ENCODE measurements at regions not wholly inside any gene's neighbourhood (a gene's known extent, or its start where the extent isn't known, plus 50 kb on each side); places are given as distances from the start of the nearest gene placed in this dataset.
"Not testable (repeated sequence)": the region's sequence is repeated elsewhere in the genome, so short reads cannot be mapped to it uniquely, and the experiment has no call there.

GRCh38 chr4:187065806-187066205 lies 342.1 kb upstream of the FAT1 start:
- no peak for DNase-seq

GRCh38 chr4:187069398-187069797 lies 345.7 kb upstream of the FAT1 start:
- H3K4me3 Mint-ChIP-seq: no peak overlapping the region
- ATAC-seq (no peak), DNase-seq (no peak)
- H3K9me3 Mint-ChIP-seq: no peaks in the 10 kb centered on the region
- no peaks in the 10 kb centered on the region for H3K36me3 Mint-ChIP-seq (ENCODE audit: insufficient read depth)
- H3K27me3 Mint-ChIP-seq (ENCODE audit: low read depth): no peaks in the 10 kb centered on the region
- no peaks in the 10 kb centered on the region for H3K4me1 Mint-ChIP-seq (ENCODE audit: low read depth)

More at GRCh38 chr4:187065806-187066205, 342.1 kb upstream of the FAT1 start:
- no peak for ATAC-seq
- Mint-ChIP-seq H3K9me3 (no peaks in the 10 kb centered on the region), H3K4me3 (no peak overlapping the region), H3K36me3 (ENCODE audit: insufficient read depth) (no peaks in the 10 kb centered on the region), H3K27me3 (ENCODE audit: low read depth) (no peaks in the 10 kb centered on the region), H3K4me1 (ENCODE audit: low read depth) (no peaks in the 10 kb centered on the region)

GRCh38 chr4:187070158-187070557 lies 346.5 kb upstream of the FAT1 start:
- Mint-ChIP-seq H3K27me3 (ENCODE audit: low read depth) (no peaks in the 10 kb centered on the region), H3K4me1 (ENCODE audit: low read depth) (no peaks in the 10 kb centered on the region), H3K36me3 (ENCODE audit: insufficient read depth) (no peaks in the 10 kb centered on the region), H3K9me3 (peaks cover under 1% of the 10 kb centered on the region), H3K4me3 (no peak overlapping the region)
- ATAC-seq (no peak), DNase-seq (no peak)

GRCh38 chr4:187070740-187071139 lies 347.1 kb upstream of the FAT1 start:
- no peaks in the 10 kb centered on the region for H3K36me3 Mint-ChIP-seq (ENCODE audit: insufficient read depth)
- DNase-seq: no peak

GRCh38 chr4:187071946-187072600 lies 348.4 kb upstream of the FAT1 start:
- no peak overlapping the region for H3K4me3 Mint-ChIP-seq
- DNase-seq (no peak), ATAC-seq (no peak)
- no peaks in the 10 kb centered on the region for H3K4me1 Mint-ChIP-seq (ENCODE audit: low read depth)
- peaks cover 5% of the 10 kb centered on the region for H3K9me3 Mint-ChIP-seq
- no peaks in the 10 kb centered on the region for H3K27me3 Mint-ChIP-seq (ENCODE audit: low read depth)
- no peaks in the 10 kb centered on the region for H3K36me3 Mint-ChIP-seq (ENCODE audit: insufficient read depth)

More at GRCh38 chr4:187070740-187071139, 347.1 kb upstream of the FAT1 start:
- no peak for ATAC-seq
- no peaks in the 10 kb centered on the region for H3K4me1 Mint-ChIP-seq (ENCODE audit: low read depth)
- peaks cover 5% of the 10 kb centered on the region for H3K9me3 Mint-ChIP-seq
- H3K4me3 Mint-ChIP-seq: no peak overlapping the region
- H3K27me3 Mint-ChIP-seq (ENCODE audit: low read depth): no peaks in the 10 kb centered on the region

- no peaks in the 10 kb centered on the region for H3K4me1 Mint-ChIP-seq (ENCODE audit: low read depth)
- peaks cover 5% of the 10 kb centered on the region for H3K9me3 Mint-ChIP-seq
- no peak overlapping the region for H3K4me3 Mint-ChIP-seq
- DNase-seq (no peak), ATAC-seq (no peak)
- no peaks in the 10 kb centered on the region for H3K36me3 Mint-ChIP-seq (ENCODE audit: insufficient read depth)
- no peaks in the 10 kb centered on the region for H3K27me3 Mint-ChIP-seq (ENCODE audit: low read depth)
These were observed 350.2 kb upstream of the FAT1 start for GRCh38 chr4:187073820-187074219.

- H3K36me3 Mint-ChIP-seq (ENCODE audit: insufficient read depth): no peaks in the 10 kb centered on the region
- peaks cover 5% of the 10 kb centered on the region for H3K9me3 Mint-ChIP-seq
- H3K4me1 Mint-ChIP-seq (ENCODE audit: low read depth): no peaks in the 10 kb centered on the region
- ATAC-seq (no peak), DNase-seq (no peak)
- H3K4me3 Mint-ChIP-seq: no peak overlapping the region
- H3K27me3 Mint-ChIP-seq (ENCODE audit: low read depth): no peaks in the 10 kb centered on the region
These were observed 351.9 kb upstream of the FAT1 start for GRCh38 chr4:187075514-187075913.

GRCh38 chr4:187077744-187078401 lies 354.2 kb upstream of the FAT1 start:
- DNase-seq: no peak
- Mint-ChIP-seq H3K4me1 (ENCODE audit: low read depth) (no peaks in the 10 kb centered on the region), H3K36me3 (ENCODE audit: insufficient read depth) (no peaks in the 10 kb centered on the region), H3K27me3 (ENCODE audit: low read depth) (no peaks in the 10 kb centered on the region), H3K4me3 (no peak overlapping the region), H3K9me3 (peaks cover 5% of the 10 kb centered on the region)
- ATAC-seq: no peak

- Mint-ChIP-seq H3K4me1 (ENCODE audit: low read depth) (no peaks in the 10 kb centered on the region), H3K27me3 (ENCODE audit: low read depth) (no peaks in the 10 kb centered on the region), H3K4me3 (no peak overlapping the region), H3K9me3 (peaks cover 4% of the 10 kb centered on the region), H3K36me3 (ENCODE audit: insufficient read depth) (no peaks in the 10 kb centered on the region)
- ATAC-seq: no peak
- DNase-seq: no peak
These were observed 361.0 kb upstream of the FAT1 start for GRCh38 chr4:187084701-187085100.

- DNase-seq: no peak
- no peaks in the 10 kb centered on the region for H3K4me1 Mint-ChIP-seq (ENCODE audit: low read depth)
- peaks cover 4% of the 10 kb centered on the region for H3K9me3 Mint-ChIP-seq
- H3K36me3 Mint-ChIP-seq (ENCODE audit: insufficient read depth): no peaks in the 10 kb centered on the region
- no peak for ATAC-seq
- no peaks in the 10 kb centered on the region for H3K27me3 Mint-ChIP-seq (ENCODE audit: low read depth)
- no peak overlapping the region for H3K4me3 Mint-ChIP-seq
These were observed 361.7 kb upstream of the FAT1 start for GRCh38 chr4:187085339-187085738.

GRCh38 chr4:187086151-187086550 lies 362.5 kb upstream of the FAT1 start:
- no peaks in the 10 kb centered on the region for H3K27me3 Mint-ChIP-seq (ENCODE audit: low read depth)
- H3K4me3 Mint-ChIP-seq: no peak overlapping the region
- DNase-seq (no peak), ATAC-seq (no peak)
- no peaks in the 10 kb centered on the region for H3K36me3 Mint-ChIP-seq (ENCODE audit: insufficient read depth)
- no peaks in the 10 kb centered on the region for H3K4me1 Mint-ChIP-seq (ENCODE audit: low read depth)
- H3K9me3 Mint-ChIP-seq: peaks cover 4% of the 10 kb centered on the region

GRCh38 chr4:187088070-187088799 lies 364.6 kb upstream of the FAT1 start:
- Mint-ChIP-seq H3K4me1 (ENCODE audit: low read depth) (no peaks in the 10 kb centered on the region), H3K9me3 (peaks cover 4% of the 10 kb centered on the region), H3K36me3 (ENCODE audit: insufficient read depth) (no peaks in the 10 kb centered on the region), H3K27me3 (ENCODE audit: low read depth) (no peaks in the 10 kb centered on the region), H3K4me3 (no peak overlapping the region)
- ATAC-seq (no peak), DNase-seq (no peak)

- H3K9me3 Mint-ChIP-seq: peaks cover 3% of the 10 kb centered on the region
- H3K4me1 Mint-ChIP-seq (ENCODE audit: low read depth): no peaks in the 10 kb centered on the region
- no peaks in the 10 kb centered on the region for H3K36me3 Mint-ChIP-seq (ENCODE audit: insufficient read depth)
- DNase-seq (no peak), ATAC-seq (no peak)
- H3K4me3 Mint-ChIP-seq: no peak overlapping the region
- no peaks in the 10 kb centered on the region for H3K27me3 Mint-ChIP-seq (ENCODE audit: low read depth)
These were observed 366.7 kb upstream of the FAT1 start for GRCh38 chr4:187090401-187090800.

- DNase-seq; H3K9me3 Mint-ChIP-seq; H3K36me3 Mint-ChIP-seq (ENCODE audit: insufficient read depth); H3K27me3 Mint-ChIP-seq (ENCODE audit: low read depth); H3K4me3 Mint-ChIP-seq; H3K4me1 Mint-ChIP-seq (ENCODE audit: low read depth); ATAC-seq: not testable (repeated sequence)
These were observed 367.2 kb upstream of the FAT1 start for GRCh38 chr4:187090832-187091231.

GRCh38 chr4:187094144-187094543 lies 370.5 kb upstream of the FAT1 start:
- H3K4me1 Mint-ChIP-seq (ENCODE audit: low read depth): no peaks in the 10 kb centered on the region
- ATAC-seq (no peak), DNase-seq (no peak)
- no peaks in the 10 kb centered on the region for H3K36me3 Mint-ChIP-seq (ENCODE audit: insufficient read depth)
- peaks cover 3% of the 10 kb centered on the region for H3K9me3 Mint-ChIP-seq
- no peaks in the 10 kb centered on the region for H3K27me3 Mint-ChIP-seq (ENCODE audit: low read depth)
- no peak overlapping the region for H3K4me3 Mint-ChIP-seq
